ENCODE measurements at regions not wholly inside any gene's neighbourhood (a gene's known extent, or its start where the extent isn't known, plus 50 kb on each side); places are given as distances from the start of the nearest gene placed in this dataset.

- Histone ChIP-seq H3K4me1 (0 out of 3 replicates have a peak, but pooled peaks cover 4% of the 10 kb centered on the region), H3K4me3 (no peak overlapping the region)
These were observed 1260.3 kb downstream of the PLA2G4A start for GRCh38 chr1:188089015-188089414.

GRCh38 chr1:188089461-188089860, 1260.7 kb downstream of the PLA2G4A start:
- CTCF ChIA-PET = no interaction called here
- H3K4me3 ChIP-seq = no peak overlapping the region
- H3K4me1 ChIP-seq = 0 out of 3 replicates have a peak, but pooled peaks cover 4% of the 10 kb centered on the region
- no peak overlapping the region for H3K27ac ChIP-seq
- no peak overlapping the region for H3K4me2 ChIP-seq
- POLR2A ChIA-PET = no interaction called here
- no peak for TF ChIP-seq SMC3 (IDR thresholded peaks at IDR 0.05)
- ATAC-seq (no peak), FAIRE-seq (no peak), DNase-seq (ENCODE audit: low read depth in 1 of 2, low spot score in 1 of 2) (no peak)
- H3K9me3 ChIP-seq = 0 out of 3 replicates have a peak, but pooled peaks cover 3% of the 10 kb centered on the region

More at GRCh38 chr1:188089015-188089414, 1260.3 kb downstream of the PLA2G4A start:
- WGBS (ENCODE audit: missing lambda C conversion rate) = 46% methylated on average over 3 of the region's 3 CpGs
- no peak for DNase-seq (ENCODE audit: low read depth in 1 of 2, low spot score in 1 of 2)
- CTCF ChIA-PET = no interaction called here
- POLR2A ChIA-PET = no interaction called here
- no peak for ATAC-seq
- H3K4me2 ChIP-seq = no peak overlapping the region
- no peak for FAIRE-seq
- TF ChIP-seq MAFK (IDR thresholded peaks at IDR 0.05; ENCODE audit: partially characterized antibody) = no peak
- no peak for TF ChIP-seq HOXB5 (CRISPR knock-in tag; IDR thresholded peaks at IDR 0.05)
- TF ChIP-seq, protein P1, sequence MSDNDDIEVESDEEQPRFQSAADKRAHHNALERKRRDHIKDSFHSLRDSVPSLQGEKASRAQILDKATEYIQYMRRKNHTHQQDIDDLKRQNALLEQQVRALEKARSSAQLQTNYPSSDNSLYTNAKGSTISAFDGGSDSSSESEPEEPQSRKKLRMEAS (IDR thresholded peaks at IDR 0.05) = no peak
- 0 out of 3 replicates have a peak, but pooled peaks cover 3% of the 10 kb centered on the region for H3K9me3 ChIP-seq
- no peak overlapping the region for H3K27ac ChIP-seq

- no peak overlapping the region for H3K27ac ChIP-seq
- no peak for ATAC-seq
- FAIRE-seq = no peak
- ChIA-PET POLR2A (no interaction called here), CTCF (no interaction called here)
- TF ChIP-seq HDAC2 (IDR thresholded peaks at IDR 0.05) = no peak
- no peak for TF ChIP-seq FOSL2 (IDR thresholded peaks at IDR 0.05)
- no peak for TF ChIP-seq FOSL2 (CRISPR knock-in tag; IDR thresholded peaks at IDR 0.05)
- TF ChIP-seq MAFK (IDR thresholded peaks at IDR 0.05; ENCODE audit: partially characterized antibody) = peak; percentile 2
- no peak overlapping the region for H3K4me2 ChIP-seq
- H3K4me3 ChIP-seq = no peak overlapping the region
- no peak for DNase-seq (ENCODE audit: low read depth in 1 of 2, low spot score in 1 of 2)
- no peaks in the 10 kb centered on the region for H3K9me3 ChIP-seq
- no peaks in the 10 kb centered on the region for H3K4me1 ChIP-seq
These were observed 1267.8 kb downstream of the PLA2G4A start for GRCh38 chr1:188096521-188096920.

- ChIA-PET POLR2A (interaction anchor here (0.5 kb wide), 1 partner anchor 325 kb away, joined by 4 read pairs; no protein-coding TSS in a partner anchor), CTCF (no interaction called here)
- TF ChIP-seq REST (IDR thresholded peaks at IDR 0.05) (no peak), HOXB13 (CRISPR knock-in tag; IDR thresholded peaks at IDR 0.05; ENCODE audit: low read depth) (no peak), HDAC2 (IDR thresholded peaks at IDR 0.05) (no peak), JUNB (IDR thresholded peaks at IDR 0.05) (no peak), FOXS1 (CRISPR knock-in tag; IDR thresholded peaks at IDR 0.05) (no peak), JUN (IDR thresholded peaks at IDR 0.05) (no peak), ZC3H11A (IDR thresholded peaks at IDR 0.05) (no peak), POLR2A (IDR thresholded peaks at IDR 0.05; ENCODE audit: low read length) (no peak), CBX2 (IDR thresholded peaks at IDR 0.05; ENCODE audit: borderline replicate concordance, low read depth) (no peak), POLR2AphosphoS2 (conservative IDR thresholded peaks at IDR 0.05; ENCODE audit: low read length) (no peak), CTCF (IDR thresholded peaks at IDR 0.05) (no peak), ATOH8 (CRISPR knock-in tag; IDR thresholded peaks at IDR 0.05; ENCODE audit: low read depth) (no peak), HEYL (CRISPR knock-in tag; IDR thresholded peaks at IDR 0.05) (no peak), PHF8 (IDR thresholded peaks at IDR 0.05; ENCODE audit: borderline replicate concordance, low read depth) (no peak), ZSCAN20 (CRISPR knock-in tag; IDR thresholded peaks at IDR 0.05) (no peak)
- TF ChIP-seq, protein P2, sequence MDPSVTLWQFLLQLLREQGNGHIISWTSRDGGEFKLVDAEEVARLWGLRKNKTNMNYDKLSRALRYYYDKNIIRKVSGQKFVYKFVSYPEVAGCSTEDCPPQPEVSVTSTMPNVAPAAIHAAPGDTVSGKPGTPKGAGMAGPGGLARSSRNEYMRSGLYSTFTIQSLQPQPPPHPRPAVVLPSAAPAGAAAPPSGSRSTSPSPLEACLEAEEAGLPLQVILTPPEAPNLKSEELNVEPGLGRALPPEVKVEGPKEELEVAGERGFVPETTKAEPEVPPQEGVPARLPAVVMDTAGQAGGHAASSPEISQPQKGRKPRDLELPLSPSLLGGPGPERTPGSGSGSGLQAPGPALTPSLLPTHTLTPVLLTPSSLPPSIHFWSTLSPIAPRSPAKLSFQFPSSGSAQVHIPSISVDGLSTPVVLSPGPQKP (IDR thresholded peaks at IDR 0.05; ENCODE audit: low read depth, low read length) = no peak
- no peak for DNase-seq (ENCODE audit: low read depth in 1 of 2, low spot score in 1 of 2)
- no peak for ATAC-seq
- Histone ChIP-seq H3K9me3 (no peaks in the 10 kb centered on the region), H3K4me1 (no peaks in the 10 kb centered on the region), H3K4me2 (no peak overlapping the region), H3K27ac (no peak overlapping the region), H3K4me3 (no peak overlapping the region)
- no peak for FAIRE-seq
- WGBS (ENCODE audit: missing lambda C conversion rate) = 19% methylated on average over 2 of the region's 2 CpGs
These were observed 1288.7 kb downstream of the PLA2G4A start for GRCh38 chr1:188117436-188117835.

Measured in A549 (cell line).